Mucosa of stomach (tissue), 1 donor: ENCODE measurements at regions not wholly inside any gene's neighbourhood (a gene's known extent, or its start where the extent isn't known, plus 50 kb on each side); places are given as distances from the start of the nearest gene placed in this dataset.

Experiments
- H3K27me3 ChIP-seq: one replicate; pipeline ENCODE4 v1.7.0; 2013; ENCODE audit warnings: mild to moderate bottlenecking, low read length; ENCODE audit not compliant: control insufficient read depth, insufficient read depth
- H3K36me3 ChIP-seq: one replicate; pipeline ENCODE4 v1.7.0; 2013; ENCODE audit warnings: low read length; ENCODE audit not compliant: control insufficient read depth, insufficient read depth
- H3K4me1 ChIP-seq: one replicate; pipeline ENCODE4 v1.7.0; 2013; ENCODE audit warnings: mild to moderate bottlenecking, low read length; ENCODE audit not compliant: control insufficient read depth, insufficient read depth
- H3K4me3 ChIP-seq: one replicate; pipeline ENCODE4 v1.7.0; 2013; ENCODE audit warnings: low read length
- H3K9ac ChIP-seq: one replicate; pipeline ENCODE4 v1.7.0; 2013; ENCODE audit warnings: mild to moderate bottlenecking, low read length, moderate library complexity
- H3K9me3 ChIP-seq: one replicate; pipeline ENCODE4 v1.7.0; 2013; ENCODE audit warnings: mild to moderate bottlenecking, low read length, moderate library complexity; ENCODE audit not compliant: control insufficient read depth
- donor health status: Pancreatic carcinoma.

GRCh38 chr7:47094462-47094861 is 487.4 kb downstream of the TNS3 start:
- no peak overlapping the region for H3K4me3 ChIP-seq
- no peak overlapping the region for H3K9ac ChIP-seq
- H3K36me3 ChIP-seq = no peaks in the 10 kb centered on the region
- no peaks in the 10 kb centered on the region for H3K27me3 ChIP-seq
- H3K4me1 ChIP-seq = no peaks in the 10 kb centered on the region
- H3K9me3 ChIP-seq = no peaks in the 10 kb centered on the region

- Histone ChIP-seq H3K9ac (no peak overlapping the region), H3K9me3 (no peaks in the 10 kb centered on the region), H3K4me1 (no peaks in the 10 kb centered on the region)
Measured at GRCh38 chr7:47093320-47094234, 488.3 kb downstream of the TNS3 start.

GRCh38 chr7:47092336-47092735 is 489.6 kb downstream of the TNS3 start:
- H3K9ac ChIP-seq = no peak overlapping the region
- H3K4me1 ChIP-seq = no peaks in the 10 kb centered on the region
- no peaks in the 10 kb centered on the region for H3K9me3 ChIP-seq
- H3K4me3 ChIP-seq = no peak overlapping the region
- H3K27me3 ChIP-seq = no peaks in the 10 kb centered on the region
- no peaks in the 10 kb centered on the region for H3K36me3 ChIP-seq

More at GRCh38 chr7:47093320-47094234, 488.3 kb downstream of the TNS3 start:
- no peaks in the 10 kb centered on the region for H3K27me3 ChIP-seq
- no peaks in the 10 kb centered on the region for H3K36me3 ChIP-seq
- no peak overlapping the region for H3K4me3 ChIP-seq

GRCh38 chr7:47091141-47091540 is 490.8 kb downstream of the TNS3 start:
- H3K4me3 ChIP-seq = no peak overlapping the region
- H3K36me3 ChIP-seq = no peaks in the 10 kb centered on the region
- no peak overlapping the region for H3K9ac ChIP-seq
- no peaks in the 10 kb centered on the region for H3K9me3 ChIP-seq
- no peaks in the 10 kb centered on the region for H3K27me3 ChIP-seq
- no peaks in the 10 kb centered on the region for H3K4me1 ChIP-seq

- Histone ChIP-seq H3K9me3 (no peaks in the 10 kb centered on the region), H3K27me3 (no peaks in the 10 kb centered on the region), H3K9ac (no peak overlapping the region), H3K4me1 (no peaks in the 10 kb centered on the region), H3K4me3 (no peak overlapping the region), H3K36me3 (no peaks in the 10 kb centered on the region)
Measured at GRCh38 chr7:47089461-47089860, 492.4 kb downstream of the TNS3 start.

- H3K9ac ChIP-seq = no peak overlapping the region
- no peaks in the 10 kb centered on the region for H3K36me3 ChIP-seq
- H3K27me3 ChIP-seq = no peaks in the 10 kb centered on the region
- no peaks in the 10 kb centered on the region for H3K9me3 ChIP-seq
- no peak overlapping the region for H3K4me3 ChIP-seq
- no peaks in the 10 kb centered on the region for H3K4me1 ChIP-seq
Measured at GRCh38 chr7:47089068-47089417, 492.9 kb downstream of the TNS3 start.

GRCh38 chr7:47088329-47089067 is 493.4 kb downstream of the TNS3 start:
- no peaks in the 10 kb centered on the region for H3K27me3 ChIP-seq
- H3K9me3 ChIP-seq = no peaks in the 10 kb centered on the region
- no peak overlapping the region for H3K4me3 ChIP-seq
- H3K4me1 ChIP-seq = no peaks in the 10 kb centered on the region
- no peaks in the 10 kb centered on the region for H3K36me3 ChIP-seq
- H3K9ac ChIP-seq = no peak overlapping the region

- H3K27me3 ChIP-seq = no peaks in the 10 kb centered on the region
- H3K9ac ChIP-seq = no peak overlapping the region
- no peaks in the 10 kb centered on the region for H3K4me1 ChIP-seq
- no peaks in the 10 kb centered on the region for H3K9me3 ChIP-seq
- H3K4me3 ChIP-seq = no peak overlapping the region
- no peaks in the 10 kb centered on the region for H3K36me3 ChIP-seq
Measured at GRCh38 chr7:47087866-47088265, 494.0 kb downstream of the TNS3 start.

GRCh38 chr7:47085491-47086275 is 496.2 kb downstream of the TNS3 start:
- no peak overlapping the region for H3K4me3 ChIP-seq
- H3K4me1 ChIP-seq = no peaks in the 10 kb centered on the region
- no peaks in the 10 kb centered on the region for H3K27me3 ChIP-seq
- no peak overlapping the region for H3K9ac ChIP-seq
- no peaks in the 10 kb centered on the region for H3K36me3 ChIP-seq
- no peaks in the 10 kb centered on the region for H3K9me3 ChIP-seq

GRCh38 chr7:47083476-47084250 is 498.2 kb downstream of the TNS3 start:
- H3K9me3 ChIP-seq = no peaks in the 10 kb centered on the region
- no peaks in the 10 kb centered on the region for H3K36me3 ChIP-seq
- no peak overlapping the region for H3K4me3 ChIP-seq
- no peaks in the 10 kb centered on the region for H3K27me3 ChIP-seq
- no peaks in the 10 kb centered on the region for H3K4me1 ChIP-seq
- H3K9ac ChIP-seq = no peak overlapping the region

GRCh38 chr7:47080816-47081215 is 501.1 kb downstream of the TNS3 start:
- Histone ChIP-seq H3K36me3 (no peaks in the 10 kb centered on the region), H3K4me3 (no peak overlapping the region), H3K27me3 (no peaks in the 10 kb centered on the region), H3K9me3 (no peaks in the 10 kb centered on the region), H3K9ac (no peak overlapping the region), H3K4me1 (no peaks in the 10 kb centered on the region)
